Caco-2 (cell line): ENCODE measurements at regions not wholly inside any gene's neighbourhood (a gene's known extent, or its start where the extent isn't known, plus 50 kb on each side); places are given as distances from the start of the nearest gene placed in this dataset.

Source experiments
- BruUV-seq: library from RNA; stranded (reverse); fragments of 400-500 nt; replicated peaks from 2 replicates; lab custom pipeline; 2021; lab: Mats Ljungman, UMichigan
- CTCF ChIA-PET: fragments of 300-600 bp; sonication (Branson Sonifier 250); formaldehyde crosslinking; loops from one replicate; lab custom pipeline; 2022; ENCODE audit warnings: antibody characterized with exemption; lab: Charles Lee
- POLR2A ChIA-PET: fragments of 300-600 bp; sonication (Branson Sonifier 250); formaldehyde crosslinking; loops from one replicate; lab custom pipeline; 2022; ENCODE audit warnings: antibody characterized with exemption; lab: Charles Lee
- DNase-seq, 2 experiments: peaks; one replicate each; pipeline versions ENCODE4 v3.0.0 to v3.0.0-alpha.2; 2020 to 2022
- H3K27me3 ChIP-seq: replicated peaks from 2 replicates; pipeline ENCODE4 v1.6.0; 2011; ENCODE audit warnings: low read length; ENCODE audit not compliant: control insufficient read depth, insufficient read depth
- H3K36me3 ChIP-seq: 2 replicates; pipeline ENCODE4 v1.5.1; 2011; ENCODE audit warnings: low read length; ENCODE audit not compliant: control insufficient read depth, insufficient read depth
- H3K4me1 ChIP-seq: fragments of 250-450 bp; sonication (Bioruptor Pico); 2 replicates; pipeline ENCODE4 v1.5.1; 2020; ENCODE audit warnings: mild to moderate bottlenecking
- H3K4me3 ChIP-seq: 2 replicates; pipeline ENCODE4 v1.5.1; 2011; ENCODE audit warnings: low read depth, mild to moderate bottlenecking, control low read depth, low read length
- H3K9me3 ChIP-seq: fragments of 250-450 bp; sonication (Bioruptor Pico); 2 replicates; pipeline ENCODE4 v1.5.1; 2020; ENCODE audit warnings: mild to moderate bottlenecking, moderate library complexity
- H3K27ac Mint-ChIP-seq: one replicate; pipeline ENCODE4 v1.8.0; 2022; ENCODE audit warnings: mixed read lengths; ENCODE audit not compliant: unreplicated experiment
- H3K27me3 Mint-ChIP-seq: one replicate; pipeline ENCODE4 v1.8.0; 2022; ENCODE audit warnings: mixed read lengths; ENCODE audit not compliant: insufficient read depth, unreplicated experiment
- H3K36me3 Mint-ChIP-seq: one replicate; pipeline ENCODE4 v1.8.0; 2022; ENCODE audit warnings: mild to moderate bottlenecking, mixed read lengths; ENCODE audit not compliant: insufficient read depth, unreplicated experiment
- H3K4me1 Mint-ChIP-seq: one replicate; pipeline ENCODE4 v1.8.0; 2022; ENCODE audit warnings: low read depth, mixed read lengths; ENCODE audit not compliant: unreplicated experiment
- H3K4me3 Mint-ChIP-seq: one replicate; pipeline ENCODE4 v1.8.0; 2022; ENCODE audit warnings: mild to moderate bottlenecking, moderate library complexity, mixed read lengths; ENCODE audit not compliant: unreplicated experiment
- H3K9me3 Mint-ChIP-seq: one replicate; pipeline ENCODE4 v1.8.0; 2022; ENCODE audit warnings: mixed read lengths; ENCODE audit not compliant: unreplicated experiment
- intact Hi-C: fragments of 100-400 bp; cut with micrococcal nuclease; formaldehyde crosslinking; loops from one replicate; pipeline ENCODE4 v1.10.0; 2022; ENCODE audit not compliant: unreplicated experiment
- TF ChIP-seq, protein P1 (sequence below), 2 experiments: fragments of 200-600 bp in 1 of 2; IDR thresholded peaks; 1 replicate in 1 of 2; 2 replicates in 1 of 2; pipeline versions ENCODE4 v1.5.1 to v1.8.0; 2011 to 2022; ENCODE audit warnings: antibody characterized with exemption in 1 of 2, control low read depth in 1 of 2, inconsistent platforms in 1 of 2, low read depth in 1 of 2, low read length in 1 of 2, mild to moderate bottlenecking in 1 of 2, moderate library complexity in 1 of 2; ENCODE audit not compliant: insufficient read depth in 1 of 2, severe bottlenecking in 1 of 2, unreplicated experiment in 1 of 2

DNA sequence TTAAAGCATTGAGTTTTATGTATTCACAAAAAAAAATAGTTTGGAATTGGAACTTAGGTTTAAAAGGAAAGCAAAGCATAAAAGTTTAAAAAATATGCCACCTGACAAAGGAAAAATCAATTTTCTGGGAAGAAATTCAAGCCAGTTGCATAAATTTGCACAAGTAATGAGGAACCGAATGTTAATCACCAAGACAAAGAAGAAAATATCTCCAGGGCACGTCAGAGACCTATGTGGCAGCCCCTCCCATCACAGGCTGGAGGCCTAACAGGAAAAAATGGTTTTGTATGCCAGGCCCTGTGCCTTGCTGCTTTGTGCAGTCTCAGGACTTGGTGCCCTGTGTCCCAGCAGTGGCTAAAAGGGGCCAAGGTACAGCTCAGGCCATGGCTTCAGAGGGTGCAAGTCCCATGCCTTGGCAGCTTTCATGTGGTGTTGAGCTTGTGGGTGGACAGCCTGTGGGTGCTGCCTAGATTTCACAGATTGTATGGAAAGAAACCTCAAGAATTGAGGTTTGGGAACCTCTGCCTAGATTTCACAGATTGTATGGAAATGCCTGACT is 767.2 kb upstream of the SLC10A2 start:
- Mint-ChIP-seq H3K4me3 (no peak overlapping the region), H3K27ac (no peak overlapping the region), H3K9me3 (peaks cover 16% of the 10 kb centered on the region), H3K4me1 (no peaks in the 10 kb centered on the region), H3K27me3 (no peaks in the 10 kb centered on the region), H3K36me3 (no peaks in the 10 kb centered on the region)
- Histone ChIP-seq H3K36me3 (no peaks in the 10 kb centered on the region), H3K4me3 (no peak overlapping the region), H3K4me1 (no peaks in the 10 kb centered on the region), H3K9me3 (no peaks in the 10 kb centered on the region), H3K27me3 (no peaks in the 10 kb centered on the region)
- intact Hi-C loops, result no loop called here
- BruUV-seq, result no TSS peak
- no peak for DNase-seq
- ChIA-PET CTCF (no interaction called here), POLR2A (no interaction called here)
- TF ChIP-seq, protein P1, sequence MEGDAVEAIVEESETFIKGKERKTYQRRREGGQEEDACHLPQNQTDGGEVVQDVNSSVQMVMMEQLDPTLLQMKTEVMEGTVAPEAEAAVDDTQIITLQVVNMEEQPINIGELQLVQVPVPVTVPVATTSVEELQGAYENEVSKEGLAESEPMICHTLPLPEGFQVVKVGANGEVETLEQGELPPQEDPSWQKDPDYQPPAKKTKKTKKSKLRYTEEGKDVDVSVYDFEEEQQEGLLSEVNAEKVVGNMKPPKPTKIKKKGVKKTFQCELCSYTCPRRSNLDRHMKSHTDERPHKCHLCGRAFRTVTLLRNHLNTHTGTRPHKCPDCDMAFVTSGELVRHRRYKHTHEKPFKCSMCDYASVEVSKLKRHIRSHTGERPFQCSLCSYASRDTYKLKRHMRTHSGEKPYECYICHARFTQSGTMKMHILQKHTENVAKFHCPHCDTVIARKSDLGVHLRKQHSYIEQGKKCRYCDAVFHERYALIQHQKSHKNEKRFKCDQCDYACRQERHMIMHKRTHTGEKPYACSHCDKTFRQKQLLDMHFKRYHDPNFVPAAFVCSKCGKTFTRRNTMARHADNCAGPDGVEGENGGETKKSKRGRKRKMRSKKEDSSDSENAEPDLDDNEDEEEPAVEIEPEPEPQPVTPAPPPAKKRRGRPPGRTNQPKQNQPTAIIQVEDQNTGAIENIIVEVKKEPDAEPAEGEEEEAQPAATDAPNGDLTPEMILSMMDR (IDR thresholded peaks at IDR 0.05; ENCODE audit: insufficient read depth in 1 of 2, low read depth in 1 of 2, low read length in 1 of 2, severe bottlenecking in 1 of 2, unreplicated experiment in 1 of 2), result no peak

- H3K27me3 Mint-ChIP-seq, result no peaks in the 10 kb centered on the region
- no peaks in the 10 kb centered on the region for H3K27me3 ChIP-seq
- TF ChIP-seq, protein P1 (IDR thresholded peaks at IDR 0.05; ENCODE audit: insufficient read depth in 1 of 2, low read depth in 1 of 2, low read length in 1 of 2, severe bottlenecking in 1 of 2, unreplicated experiment in 1 of 2), result no peak
- intact Hi-C loops, result no loop called here
- no peak for DNase-seq
- no peaks in the 10 kb centered on the region for H3K36me3 ChIP-seq
- H3K4me1 ChIP-seq, result no peaks in the 10 kb centered on the region
- no peak overlapping the region for H3K4me3 ChIP-seq
- H3K36me3 Mint-ChIP-seq, result no peaks in the 10 kb centered on the region
- H3K9me3 ChIP-seq, result no peaks in the 10 kb centered on the region; the same call in 1 of the 2 replicates
- ChIA-PET CTCF (interaction anchor here (0.7 kb wide), 1 partner anchor 231 kb away, joined by 3 read pairs; no protein-coding TSS in a partner anchor), POLR2A (no interaction called here)
- peaks cover 17% of the 10 kb centered on the region for H3K9me3 Mint-ChIP-seq
- H3K4me1 Mint-ChIP-seq, result no peaks in the 10 kb centered on the region
- no peak overlapping the region for H3K27ac Mint-ChIP-seq
- BruUV-seq, result no TSS peak
- no peak overlapping the region for H3K4me3 Mint-ChIP-seq
Measured at GRCh38 chr13:103815619-103816018, 749.4 kb upstream of the SLC10A2 start.

- Histone ChIP-seq H3K27me3 (no peaks in the 10 kb centered on the region), H3K4me3 (no peak overlapping the region), H3K4me1 (no peaks in the 10 kb centered on the region), H3K36me3 (no peaks in the 10 kb centered on the region), H3K9me3 (no peaks in the 10 kb centered on the region; the same call in 1 of the 2 replicates)
- DNase-seq, result no peak
- Mint-ChIP-seq H3K4me3 (no peak overlapping the region), H3K27ac (no peak overlapping the region), H3K4me1 (no peaks in the 10 kb centered on the region), H3K36me3 (no peaks in the 10 kb centered on the region), H3K27me3 (no peaks in the 10 kb centered on the region), H3K9me3 (no peaks in the 10 kb centered on the region)
- intact Hi-C loops, result no loop called here
- CTCF ChIA-PET, result no interaction called here
- no TSS peak for BruUV-seq
- POLR2A ChIA-PET, result no interaction called here
- TF ChIP-seq, protein P1 (IDR thresholded peaks at IDR 0.05; ENCODE audit: insufficient read depth in 1 of 2, low read depth in 1 of 2, low read length in 1 of 2, severe bottlenecking in 1 of 2, unreplicated experiment in 1 of 2), result no peak
Measured at GRCh38 chr13:103812971-103813370, 746.8 kb upstream of the SLC10A2 start.
